Trophoblast cell (in vitro differentiated cells and primary cell): ENCODE measurements at regions not wholly inside any gene's neighbourhood (a gene's known extent, or its start where the extent isn't known, plus 50 kb on each side); places are given as distances from the start of the nearest gene placed in this dataset.

Experiments used
- DNase-seq, 2 donors: peaks; one replicate each; pipeline ENCODE4 v3.0.0-alpha.2; 2016
- H2AFZ ChIP-seq: 2 replicates; pipeline ENCODE4 v1.6.1; 2013; ENCODE audit warnings: low read length, moderate library complexity, mild to moderate bottlenecking; ENCODE audit not compliant: insufficient read depth, poor library complexity
- H2AK5ac ChIP-seq: 2 replicates; pipeline ENCODE4 v1.6.1; 2013; ENCODE audit warnings: mild to moderate bottlenecking, low read length
- H2BK120ac ChIP-seq: 2 replicates; pipeline ENCODE4 v1.6.1; 2013; ENCODE audit warnings: low read length, mild to moderate bottlenecking, moderate library complexity; ENCODE audit not compliant: insufficient read depth, poor library complexity
- H2BK12ac ChIP-seq: 2 replicates; pipeline ENCODE4 v1.6.1; 2013; ENCODE audit warnings: mild to moderate bottlenecking, low read length, moderate library complexity
- H2BK5ac ChIP-seq: 2 replicates; pipeline ENCODE4 v1.6.1; 2013; ENCODE audit warnings: low read length, low read depth, moderate library complexity, mild to moderate bottlenecking; ENCODE audit not compliant: poor library complexity
- H3K14ac ChIP-seq: 2 replicates; pipeline ENCODE4 v1.6.1; 2013; ENCODE audit warnings: mild to moderate bottlenecking, low read length
- H3K18ac ChIP-seq: 2 replicates; pipeline ENCODE4 v1.6.1; 2013; ENCODE audit warnings: mild to moderate bottlenecking, low read length
- H3K23ac ChIP-seq: 2 replicates; pipeline ENCODE4 v1.6.1; 2013; ENCODE audit warnings: low read length
- H3K27ac ChIP-seq: 2 replicates; pipeline ENCODE4 v1.5.1; 2013; ENCODE audit warnings: low read depth, mild to moderate bottlenecking, inconsistent platforms, low read length, moderate library complexity
- H3K27me3 ChIP-seq: 2 replicates; pipeline ENCODE4 v1.6.1; 2013; ENCODE audit warnings: inconsistent platforms, mild to moderate bottlenecking, low read length, moderate library complexity; ENCODE audit not compliant: insufficient read depth
- H3K36me3 ChIP-seq, 2 experiments: 1 replicate in 1 of 2; 2 replicates in 1 of 2; pipeline ENCODE4 v1.6.1; 2013; ENCODE audit warnings: low read length in 2 of 2, mild to moderate bottlenecking in 2 of 2, moderate library complexity in 1 of 2; ENCODE audit not compliant: insufficient read depth in 2 of 2, control insufficient read depth in 1 of 2
- H3K4ac ChIP-seq: 2 replicates; pipeline ENCODE4 v1.6.1; 2013; ENCODE audit warnings: low read depth, mild to moderate bottlenecking, low read length, moderate library complexity
- H3K4me1 ChIP-seq, 2 experiments: 1 replicate in 1 of 2; 2 replicates in 1 of 2; pipeline ENCODE4 v1.6.1; 2013; ENCODE audit warnings: low read length in 2 of 2, mild to moderate bottlenecking in 2 of 2, moderate library complexity in 1 of 2; ENCODE audit not compliant: insufficient read depth in 2 of 2, control insufficient read depth in 1 of 2
- H3K4me2 ChIP-seq: 2 replicates; pipeline ENCODE4 v1.6.1; 2013; ENCODE audit warnings: inconsistent platforms, mild to moderate bottlenecking, low read length, moderate library complexity
- H3K4me3 ChIP-seq: 2 replicates; pipeline ENCODE4 v1.5.1; 2013; ENCODE audit warnings: mild to moderate bottlenecking, low read depth, low read length, inconsistent platforms
- H3K79me1 ChIP-seq: one replicate; pipeline ENCODE4 v1.6.1; 2013; ENCODE audit warnings: low read length
- H3K79me2 ChIP-seq: 2 replicates; pipeline ENCODE4 v1.6.1; 2013; ENCODE audit warnings: low read length, mild to moderate bottlenecking; ENCODE audit not compliant: control insufficient read depth, insufficient read depth, poor library complexity
- H3K9ac ChIP-seq: 2 replicates; pipeline ENCODE4 v1.6.1; 2013; ENCODE audit warnings: mild to moderate bottlenecking, low read length
- H3K9me3 ChIP-seq: 2 replicates; pipeline ENCODE4 v1.6.1; 2013; ENCODE audit warnings: low read depth, mild to moderate bottlenecking, control low read depth, inconsistent platforms, low read length; ENCODE audit not compliant: insufficient read depth
- H4K12ac ChIP-seq: 2 replicates; pipeline ENCODE4 v1.6.1; 2013; ENCODE audit warnings: low read depth, mild to moderate bottlenecking, low read length, moderate library complexity
- H4K8ac ChIP-seq: 2 replicates; pipeline ENCODE4 v1.6.1; 2013; ENCODE audit warnings: low read depth, mild to moderate bottlenecking, low read length, moderate library complexity
- H4K91ac ChIP-seq: one replicate; pipeline ENCODE4 v1.6.1; 2013; ENCODE audit warnings: low read depth, mild to moderate bottlenecking, low read length, moderate library complexity
- WGBS: extraction: QIAGEN DNeasy Blood & Tissue Kit; methylation state at CpG from one replicate; pipeline ENCODE4 v1.1.7; 2013; ENCODE audit warnings: missing lambda C conversion rate; ENCODE audit not compliant: insufficient read length, insufficient coverage; ENCODE audit errors: extremely low coverage; 5-methylcytosine and 5-hydroxymethylcytosine counted together

DNA sequence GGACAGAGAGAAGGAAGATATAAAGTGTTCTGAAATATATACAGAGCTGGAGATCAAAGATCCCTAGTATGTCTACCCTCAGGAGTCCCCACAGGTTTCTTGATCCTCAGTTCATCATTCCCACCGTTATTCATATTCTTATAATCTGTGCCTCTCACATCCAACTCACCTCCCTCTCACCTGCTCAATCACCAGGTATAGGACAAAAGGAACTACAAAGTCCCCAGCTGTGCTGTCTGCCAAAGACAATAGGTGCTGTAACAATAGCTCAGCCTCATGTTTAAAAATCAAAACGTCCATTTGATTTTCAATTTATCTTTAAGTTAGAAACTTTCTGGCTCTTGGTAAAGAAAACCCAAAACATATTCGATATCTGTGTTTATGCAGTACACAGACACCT, 121.1 kb upstream of the PKN2 start:
- no peak overlapping the region for H3K4me2 ChIP-seq
- H3K18ac ChIP-seq: no peak overlapping the region

GRCh38 chr1:88566615-88567387, 117.3 kb upstream of the PKN2 start:
- Histone ChIP-seq H2BK5ac (no peak overlapping the region), H3K18ac (no peak overlapping the region), H3K4ac (no peak overlapping the region), H2AFZ (no peak overlapping the region), H3K14ac (no peak overlapping the region), H4K8ac (no peak overlapping the region), H2BK120ac (no peak overlapping the region), H3K4me2 (no peak overlapping the region), H2BK12ac (no peak overlapping the region), H2AK5ac (no peak overlapping the region), H3K9ac (no peak overlapping the region), H3K23ac (no peak overlapping the region), H3K79me1 (no peaks in the 10 kb centered on the region), H3K4me3 (no peak overlapping the region), H3K27me3 (no peaks in the 10 kb centered on the region), H4K12ac (no peak overlapping the region), H3K79me2 (no peaks in the 10 kb centered on the region), H3K4me1 (no peaks in the 10 kb centered on the region), H3K36me3 (no peaks in the 10 kb centered on the region), H3K9me3 (no peaks in the 10 kb centered on the region), H4K91ac (no peak overlapping the region), H3K27ac (no peak overlapping the region)
- DNase-seq: no peak
- no CpG with 5 or more reads among the region's 9 CpGs for WGBS

More for the DNA sequence above, 121.1 kb upstream of the PKN2 start:
- Histone ChIP-seq H3K14ac (no peak overlapping the region), H3K79me1 (no peaks in the 10 kb centered on the region), H3K36me3 (no peaks in the 10 kb centered on the region), H3K4me1 (no peaks in the 10 kb centered on the region), H2BK120ac (no peak overlapping the region), H3K9ac (no peak overlapping the region), H2BK5ac (no peak overlapping the region), H3K27me3 (no peaks in the 10 kb centered on the region), H4K91ac (no peak overlapping the region), H2BK12ac (no peak overlapping the region), H2AK5ac (no peak overlapping the region), H3K27ac (no peak overlapping the region), H4K12ac (no peak overlapping the region), H3K79me2 (no peaks in the 10 kb centered on the region), H3K4ac (no peak overlapping the region), H3K9me3 (no peaks in the 10 kb centered on the region), H2AFZ (no peak overlapping the region), H3K23ac (no peak overlapping the region), H4K8ac (no peak overlapping the region), H3K4me3 (no peak overlapping the region)
- no peak for DNase-seq
- no CpG with 5 or more reads among the region's 3 CpGs for WGBS

DNA sequence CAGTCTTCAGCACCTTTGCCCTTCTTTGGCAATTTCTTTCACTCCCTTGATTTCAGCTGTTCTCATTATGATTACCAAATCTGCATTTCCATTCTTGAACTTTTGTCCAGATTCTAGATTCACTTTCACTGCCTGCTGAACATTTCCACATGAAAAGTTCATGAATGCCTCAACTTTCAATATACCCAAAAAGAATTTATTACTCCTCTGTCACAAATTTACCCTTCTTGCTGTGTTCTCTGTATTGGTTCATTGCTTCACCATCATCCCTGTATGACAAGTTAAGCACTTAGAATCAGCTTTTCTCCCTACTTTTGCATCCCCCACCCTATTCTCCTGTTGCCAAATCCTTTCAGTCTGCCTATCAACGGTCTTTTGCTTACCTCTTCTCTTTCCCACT, 112.6 kb upstream of the PKN2 start:
- Histone ChIP-seq H2BK120ac (no peak overlapping the region), H3K4me3 (no peak overlapping the region), H3K79me2 (no peaks in the 10 kb centered on the region), H3K14ac (no peak overlapping the region), H3K27ac (no peak overlapping the region), H3K36me3 (no peaks in the 10 kb centered on the region), H2BK12ac (no peak overlapping the region), H2AK5ac (no peak overlapping the region), H3K4me2 (no peak overlapping the region), H3K18ac (no peak overlapping the region), H3K79me1 (no peaks in the 10 kb centered on the region), H3K27me3 (no peaks in the 10 kb centered on the region), H4K91ac (no peak overlapping the region), H2AFZ (no peak overlapping the region), H3K9ac (no peak overlapping the region), H3K23ac (no peak overlapping the region), H4K8ac (no peak overlapping the region), H2BK5ac (no peak overlapping the region), H3K4me1 (no peaks in the 10 kb centered on the region), H3K4ac (no peak overlapping the region), H3K9me3 (no peaks in the 10 kb centered on the region), H4K12ac (no peak overlapping the region)
- peak in 1 of 2 donors; percentile 25 for DNase-seq
- WGBS: no CpG with 5 or more reads among the region's 1 CpG

DNA sequence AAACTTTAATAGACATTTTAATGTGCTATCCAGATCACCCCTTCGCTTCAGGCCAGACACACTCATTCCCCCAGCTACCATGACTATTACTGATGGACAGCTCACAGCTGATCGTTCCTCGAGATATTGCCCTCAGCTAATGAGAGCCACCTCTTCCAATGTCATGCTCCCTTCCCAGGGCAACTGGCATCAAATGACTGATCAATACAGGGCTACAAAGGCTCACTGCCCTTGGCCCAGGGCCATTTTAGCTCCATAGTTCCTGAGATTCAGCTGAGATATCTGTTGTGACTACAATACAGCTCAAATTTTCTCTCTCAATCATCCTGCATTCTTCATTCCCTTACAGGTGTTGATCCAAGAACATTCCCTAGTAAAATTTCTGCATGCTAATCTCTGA, 104.5 kb upstream of the PKN2 start:
- no peak overlapping the region for H2BK5ac ChIP-seq
- no peak overlapping the region for H3K4ac ChIP-seq
- no peaks in the 10 kb centered on the region for H3K79me1 ChIP-seq
- H3K4me2 ChIP-seq: no peak overlapping the region
- H4K8ac ChIP-seq: no peak overlapping the region
- H4K12ac ChIP-seq: no peak overlapping the region
- DNase-seq: peak in 1 of 2 donors; percentile 17
- H3K36me3 ChIP-seq: no peaks in the 10 kb centered on the region
- H2BK120ac ChIP-seq: no peak overlapping the region
- H3K18ac ChIP-seq: no peak overlapping the region
- H2BK12ac ChIP-seq: no peak overlapping the region
- H3K27me3 ChIP-seq: no peaks in the 10 kb centered on the region
- H4K91ac ChIP-seq: no peak overlapping the region
- no peaks in the 10 kb centered on the region for H3K79me2 ChIP-seq
- no peaks in the 10 kb centered on the region for H3K9me3 ChIP-seq
- no peak overlapping the region for H2AK5ac ChIP-seq
- no CpG with 5 or more reads among the region's 3 CpGs for WGBS
- no peak overlapping the region for H3K27ac ChIP-seq
- no peak overlapping the region for H3K14ac ChIP-seq
- no peak overlapping the region for H2AFZ ChIP-seq
- H3K4me1 ChIP-seq: no peaks in the 10 kb centered on the region
- no peak overlapping the region for H3K4me3 ChIP-seq
- H3K23ac ChIP-seq: no peak overlapping the region
- H3K9ac ChIP-seq: no peak overlapping the region
